Activated naive CD4-positive, alpha-beta T cell treated with anti-CD3 and anti-CD28 coated beads, Interleukin-2, amount 50 U/mL, for 72 hours (primary cell): ENCODE measurements at regions not wholly inside any gene's neighbourhood (a gene's known extent, or its start where the extent isn't known, plus 50 kb on each side); places are given as distances from the start of the nearest gene placed in this dataset.

Source experiments
- ATAC-seq, 2 donors: fragments of 150-1000 bp; cut with Tn5 transposase; 2 replicates each; pipeline ENCODE4 v1.10.0; 2021; ENCODE audit warnings: mild to moderate bottlenecking in 2 of 2, moderate library complexity in 2 of 2
- DNase-seq, 2 donors: peaks; one replicate each; pipeline ENCODE4 v3.0.0; 2021 to 2022; ENCODE audit warnings: low spot score in 2 of 2
- H3K27ac Mint-ChIP-seq, 2 donors: one replicate each; pipeline ENCODE4 v1.8.0; 2022; ENCODE audit warnings: mild to moderate bottlenecking in 2 of 2, mixed read lengths in 2 of 2
- H3K36me3 Mint-ChIP-seq, 2 donors: one replicate each; pipeline ENCODE4 v1.8.0; 2022; ENCODE audit warnings: mixed read lengths in 2 of 2
- H3K9me3 Mint-ChIP-seq, 2 donors: one replicate each; pipeline ENCODE4 v1.8.0; 2022; ENCODE audit warnings: mixed read lengths in 2 of 2

DNA sequence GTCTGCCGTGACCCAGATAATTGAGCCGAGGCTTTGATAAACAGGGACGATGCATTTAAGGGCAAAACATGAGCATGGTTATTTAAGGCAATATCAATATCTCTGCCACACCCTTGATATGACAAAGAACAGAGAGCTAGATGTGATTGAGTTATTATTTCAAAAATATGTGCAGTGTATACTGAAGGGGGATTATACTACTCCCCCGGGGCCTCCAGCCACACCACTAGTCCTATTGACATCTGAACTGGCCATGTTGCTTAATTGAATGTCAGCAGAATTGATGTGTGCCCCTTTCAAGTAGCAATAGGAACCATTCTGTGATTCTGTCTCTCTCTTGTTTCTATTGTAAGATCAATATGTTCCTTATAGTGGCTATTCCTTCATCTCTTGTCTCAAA, 794.8 kb upstream of the SEL1L start:
- Mint-ChIP-seq H3K36me3 (peaks cover 0 to 7% of the 10 kb centered on the region in 2 donors), H3K27ac (no peak overlapping the region), H3K9me3 (peaks cover 9 to 16% of the 10 kb centered on the region in 2 donors)
- DNase-seq (no peak), ATAC-seq (no peak)

DNA sequence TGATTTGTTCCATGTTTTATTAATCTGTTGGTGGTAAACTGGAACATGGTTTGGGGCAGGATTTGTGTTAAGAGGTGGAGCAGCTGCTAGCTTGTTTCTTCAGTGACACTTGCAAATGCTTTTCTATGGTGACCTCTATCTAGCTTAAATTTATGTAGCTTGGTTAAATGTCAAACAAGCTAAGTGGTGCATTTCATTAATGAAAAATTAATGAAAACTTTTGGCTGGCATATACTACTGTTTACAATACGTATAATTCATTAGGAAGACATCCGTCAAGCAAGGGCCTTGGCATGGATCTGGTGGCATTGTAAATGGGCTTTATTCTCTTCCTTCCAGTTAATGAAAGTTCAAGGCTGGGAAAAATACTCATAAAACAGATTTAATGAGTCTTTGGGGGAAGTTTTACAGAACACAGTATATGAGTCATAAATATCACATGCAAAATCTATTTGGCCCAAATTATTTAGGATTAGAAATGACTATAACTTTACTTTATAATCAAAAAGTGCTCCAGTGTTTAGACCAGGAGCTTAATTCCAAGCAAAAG, 807.7 kb upstream of the SEL1L start:
- peaks cover 0 to 4% of the 10 kb centered on the region in 2 donors for H3K36me3 Mint-ChIP-seq
- no peak overlapping the region for H3K27ac Mint-ChIP-seq
- ATAC-seq (no peak), DNase-seq (no peak)
- H3K9me3 Mint-ChIP-seq = peaks cover 28 to 40% of the 10 kb centered on the region in 2 donors

DNA sequence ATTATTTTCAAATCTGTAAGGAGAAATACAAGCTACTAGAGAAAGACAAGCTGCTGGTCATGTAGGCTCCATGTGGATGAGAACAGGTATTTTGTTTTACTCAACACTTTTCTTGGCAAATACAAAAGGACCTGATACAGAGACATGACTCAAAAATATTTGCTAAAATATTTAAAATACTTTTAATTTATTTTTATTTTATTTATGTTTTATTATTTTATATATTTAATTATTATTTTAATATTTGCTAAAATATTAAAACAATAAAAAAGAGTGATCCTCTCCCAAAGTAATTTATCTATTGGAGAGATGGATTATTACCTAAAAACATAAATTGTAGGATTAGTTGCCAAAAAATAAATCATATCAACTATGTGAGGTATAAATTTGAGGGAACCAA, 808.9 kb upstream of the SEL1L start:
- ATAC-seq (no peak), DNase-seq (no peak)
- Mint-ChIP-seq H3K36me3 (peaks cover 0 to 4% of the 10 kb centered on the region in 2 donors), H3K9me3 (peaks cover 26 to 35% of the 10 kb centered on the region in 2 donors), H3K27ac (no peak overlapping the region)

DNA sequence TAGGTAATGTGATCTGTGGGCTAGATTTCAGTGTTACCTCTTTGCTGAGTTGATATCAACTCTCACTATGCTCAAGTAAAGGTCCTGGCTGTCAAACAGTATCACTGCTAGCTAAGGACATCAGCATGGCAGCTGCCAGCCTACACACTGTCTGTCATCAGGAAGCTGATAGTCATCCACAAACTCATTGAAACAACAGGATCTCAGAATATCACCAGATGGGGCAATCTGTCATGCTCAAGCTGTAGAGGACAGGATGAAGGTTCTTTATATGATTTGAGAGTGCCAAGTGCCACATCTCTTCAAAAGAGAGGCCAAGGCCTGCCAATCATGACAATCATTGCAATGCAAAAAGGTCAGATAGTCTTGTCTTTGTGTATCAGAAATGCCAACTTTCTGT, 811.5 kb upstream of the SEL1L start:
- Mint-ChIP-seq H3K36me3 (peaks cover 0 to 4% of the 10 kb centered on the region in 2 donors), H3K9me3 (peaks cover 15 to 21% of the 10 kb centered on the region in 2 donors), H3K27ac (no peak overlapping the region)
- no peak for ATAC-seq
- DNase-seq = no peak

DNA sequence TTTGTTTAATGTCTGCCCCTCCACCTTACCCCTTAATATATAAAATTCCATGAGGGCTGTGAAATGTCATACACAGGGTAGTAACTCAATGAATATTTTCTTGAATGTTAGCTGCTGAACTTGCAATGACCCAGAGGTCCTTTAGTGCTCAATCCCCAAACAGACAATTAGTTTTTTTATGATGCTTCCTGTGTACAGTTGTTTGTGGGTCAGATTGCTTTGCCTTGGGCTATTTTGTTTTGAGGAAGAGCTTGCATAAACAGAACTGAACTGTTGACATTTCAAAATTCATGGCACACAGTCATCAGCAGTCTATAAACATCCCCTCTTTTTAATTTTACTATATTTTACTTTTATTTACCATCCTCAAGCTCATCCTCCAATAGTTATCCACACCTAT, 820.5 kb upstream of the SEL1L start:
- Mint-ChIP-seq H3K9me3 (peaks cover 27 to 34% of the 10 kb centered on the region in 2 donors), H3K27ac (no peak overlapping the region), H3K36me3 (peaks cover 0 to 8% of the 10 kb centered on the region in 2 donors)
- no peak for DNase-seq
- no peak for ATAC-seq

DNA sequence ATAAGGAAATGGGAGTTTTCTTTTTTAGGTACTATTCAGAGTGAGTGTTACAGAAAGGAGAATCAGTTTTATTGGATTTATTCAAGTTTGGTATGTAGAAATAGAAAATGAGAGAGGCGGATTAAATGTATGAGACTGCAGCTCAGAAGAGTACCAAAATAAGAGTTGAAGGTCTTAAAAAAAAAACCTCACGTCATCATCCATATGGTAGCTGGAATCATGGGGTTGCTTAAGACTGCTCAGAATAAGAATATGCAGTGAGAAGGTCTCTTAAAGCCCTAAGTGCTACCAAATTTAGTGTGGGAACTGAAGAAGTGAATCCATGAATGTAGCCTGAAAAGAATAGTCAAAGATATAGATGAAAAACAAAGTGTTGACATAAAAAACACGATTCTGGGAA, 825.5 kb upstream of the SEL1L start:
- DNase-seq = no peak
- H3K9me3 Mint-ChIP-seq = peaks cover 28 to 31% of the 10 kb centered on the region in 2 donors
- H3K27ac Mint-ChIP-seq = no peak overlapping the region
- peaks cover 0 to 8% of the 10 kb centered on the region in 2 donors for H3K36me3 Mint-ChIP-seq
- no peak for ATAC-seq

DNA sequence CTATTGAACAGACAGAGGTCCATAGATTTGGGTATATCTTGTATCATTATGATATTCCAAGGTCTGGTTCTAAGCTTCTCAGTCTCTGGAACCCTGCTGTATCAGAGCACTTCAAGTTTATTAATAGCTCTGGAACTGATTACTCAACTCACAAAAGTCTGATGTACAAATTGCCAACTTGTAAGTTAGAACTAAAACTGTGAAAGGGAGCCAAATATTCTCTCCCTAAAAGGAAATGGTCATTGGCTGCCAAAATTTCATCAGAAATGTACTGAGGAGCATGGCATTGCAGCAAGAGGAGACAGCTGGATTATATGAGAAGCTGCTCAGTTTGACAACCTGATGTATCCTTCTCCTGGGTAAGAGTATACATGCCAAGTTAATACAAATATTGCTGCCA, 828.8 kb upstream of the SEL1L start:
- Mint-ChIP-seq H3K9me3 (peaks cover 23 to 25% of the 10 kb centered on the region in 2 donors), H3K27ac (no peak overlapping the region), H3K36me3 (peaks cover 0 to 8% of the 10 kb centered on the region in 2 donors)
- ATAC-seq = no peak
- no peak for DNase-seq

DNA sequence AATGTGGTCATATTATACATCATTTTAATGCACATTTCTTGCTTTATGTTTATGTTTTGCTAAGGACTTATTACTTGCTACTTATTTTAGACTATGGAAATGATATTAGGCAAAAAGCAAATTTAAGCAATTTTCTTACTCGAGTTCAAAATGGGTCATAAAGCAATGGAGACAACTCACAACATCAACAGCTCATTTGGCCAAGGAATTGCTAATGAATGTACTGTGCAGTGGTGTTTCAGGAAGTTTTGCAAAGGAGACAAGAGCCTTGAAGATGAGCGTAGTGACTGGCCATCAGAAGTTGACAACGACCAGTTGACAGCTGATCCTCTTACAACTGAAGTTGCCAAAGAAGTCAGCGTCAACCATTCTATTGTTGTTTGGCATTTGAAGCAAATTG, 831.8 kb upstream of the SEL1L start:
- ATAC-seq (no peak), DNase-seq (no peak)
- H3K27ac Mint-ChIP-seq = no peak overlapping the region
- H3K36me3 Mint-ChIP-seq = no peaks in the 10 kb centered on the region
- H3K9me3 Mint-ChIP-seq = peaks cover 17 to 19% of the 10 kb centered on the region in 2 donors

DNA sequence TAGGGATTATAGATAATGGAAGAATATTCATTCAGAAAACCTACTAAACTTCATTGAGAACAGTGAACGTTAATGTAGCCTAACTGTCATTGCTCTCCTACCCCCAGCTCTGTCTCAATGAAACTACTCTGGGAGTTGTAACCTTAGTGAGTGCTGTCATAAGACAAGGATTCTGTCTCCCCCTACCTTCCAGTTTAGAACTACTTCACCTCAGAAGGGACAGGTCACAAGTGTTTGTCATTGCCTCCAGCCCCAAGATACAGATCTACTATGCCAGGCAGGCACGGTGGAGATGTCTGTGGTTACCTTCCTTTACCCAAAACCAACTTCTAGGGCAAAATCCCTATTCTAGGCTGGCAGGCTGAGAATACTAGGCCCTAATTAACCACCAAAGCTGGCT, 833.1 kb upstream of the SEL1L start:
- ATAC-seq = no peak
- DNase-seq = no peak
- H3K9me3 Mint-ChIP-seq = peaks cover 21 to 23% of the 10 kb centered on the region in 2 donors
- H3K27ac Mint-ChIP-seq = no peak overlapping the region
- H3K36me3 Mint-ChIP-seq = no peaks in the 10 kb centered on the region

DNA sequence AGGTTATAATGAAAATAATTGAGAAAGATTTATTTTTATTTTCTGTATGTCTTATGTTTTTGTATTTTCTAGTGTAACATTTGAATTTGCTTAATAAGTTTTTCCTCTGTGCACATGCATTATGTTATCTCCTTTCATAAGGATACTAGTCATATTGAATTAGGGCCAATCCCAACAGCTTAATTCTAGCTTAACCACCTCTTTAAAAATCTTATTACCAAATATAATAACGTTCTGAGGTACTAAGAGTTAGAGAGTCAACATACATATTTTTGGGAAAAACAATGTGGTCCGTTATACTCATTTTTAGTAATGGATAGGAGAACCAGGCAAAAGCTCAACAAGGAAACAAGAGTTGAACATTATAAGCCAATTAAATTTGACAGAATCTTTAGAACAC, 845.6 kb upstream of the SEL1L start:
- peaks cover 0 to 6% of the 10 kb centered on the region in 2 donors for H3K36me3 Mint-ChIP-seq
- peaks cover 5 to 13% of the 10 kb centered on the region in 2 donors for H3K9me3 Mint-ChIP-seq
- H3K27ac Mint-ChIP-seq = no peak overlapping the region
- DNase-seq = no peak
- no peak for ATAC-seq

DNA sequence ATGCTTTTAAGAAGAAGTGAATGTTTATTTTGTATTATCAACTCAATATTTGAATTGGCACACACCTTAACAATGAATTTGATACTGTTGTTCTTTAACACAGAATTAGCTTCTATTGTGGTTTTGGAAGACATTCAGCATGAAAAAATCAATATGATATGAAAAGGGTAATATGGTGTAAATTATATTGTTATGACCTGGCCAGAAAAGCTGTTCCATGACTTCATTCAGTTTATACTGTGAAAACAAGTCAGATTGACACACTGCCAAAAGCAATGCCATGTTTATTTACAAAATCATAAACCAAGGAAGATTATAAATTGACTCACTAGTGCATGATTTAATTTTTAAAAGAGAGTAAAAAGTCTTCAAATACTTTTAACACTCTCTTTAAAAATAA, 851.4 kb upstream of the SEL1L start:
- H3K9me3 Mint-ChIP-seq = peaks cover 20 to 23% of the 10 kb centered on the region in 2 donors
- H3K36me3 Mint-ChIP-seq = no peaks in the 10 kb centered on the region
- no peak for ATAC-seq
- no peak for DNase-seq
- H3K27ac Mint-ChIP-seq = no peak overlapping the region

DNA sequence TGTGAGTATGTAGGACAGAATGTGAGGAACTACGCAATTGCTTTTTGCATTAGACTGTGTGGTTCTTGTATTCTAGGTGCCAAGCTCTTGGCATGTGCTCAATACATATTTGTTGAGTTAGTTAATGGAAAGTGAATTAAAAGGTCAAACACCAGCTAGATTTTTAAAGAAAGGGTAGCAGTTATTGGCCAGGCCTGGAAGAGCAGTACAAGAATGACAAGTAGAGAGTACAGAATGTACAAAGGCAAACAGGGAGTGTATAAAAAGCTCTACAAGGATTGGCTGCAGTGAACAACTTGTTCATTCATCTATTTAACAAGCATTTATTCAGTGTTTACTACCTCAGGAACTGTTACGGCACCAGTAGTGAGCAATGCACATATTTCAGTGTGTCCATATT, 854.0 kb upstream of the SEL1L start:
- no peak for ATAC-seq
- Mint-ChIP-seq H3K9me3 (peaks cover 20 to 23% of the 10 kb centered on the region in 2 donors), H3K27ac (no peak overlapping the region), H3K36me3 (no peaks in the 10 kb centered on the region)
- DNase-seq = no peak

DNA sequence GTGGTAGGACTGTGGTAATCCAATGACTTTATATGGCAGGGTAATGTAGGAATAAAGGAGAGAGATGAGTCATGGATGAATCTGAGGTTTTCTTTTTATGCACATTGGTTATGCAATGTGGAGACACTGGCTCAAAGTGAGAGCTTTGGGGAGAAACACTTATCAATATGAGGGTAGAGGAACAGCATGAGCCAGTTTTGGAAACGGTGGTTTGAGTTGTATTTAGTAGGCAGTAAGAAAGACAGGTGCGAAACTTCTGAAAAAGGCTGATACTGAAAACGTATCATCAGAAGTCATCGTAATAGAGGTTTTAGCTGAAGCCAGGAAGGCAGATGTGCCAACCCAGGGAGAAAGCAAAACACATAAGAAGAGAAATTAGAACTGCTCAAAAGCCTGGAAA, 854.8 kb upstream of the SEL1L start:
- H3K9me3 Mint-ChIP-seq = peaks cover 20 to 23% of the 10 kb centered on the region in 2 donors
- H3K36me3 Mint-ChIP-seq = no peaks in the 10 kb centered on the region
- no peak for DNase-seq
- H3K27ac Mint-ChIP-seq = no peak overlapping the region
- no peak for ATAC-seq

DNA sequence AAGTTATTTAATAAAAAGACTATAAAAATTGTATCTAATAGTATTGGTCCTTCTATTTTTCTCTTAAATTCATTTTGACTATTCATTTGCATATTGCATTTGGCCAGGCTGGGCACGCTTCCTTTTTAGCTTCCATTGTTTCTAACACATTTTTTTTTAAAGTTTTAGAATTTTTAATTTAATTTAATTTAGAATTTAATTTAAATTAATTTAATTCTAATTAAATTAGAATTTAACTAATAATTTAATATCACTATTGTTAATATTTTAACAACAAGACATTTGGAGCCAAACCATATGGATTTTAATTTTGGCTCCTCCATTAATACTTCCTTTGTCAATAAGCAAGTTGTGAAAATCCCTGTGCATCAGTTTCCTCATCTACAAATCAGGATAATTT, 856.9 kb upstream of the SEL1L start:
- ATAC-seq (no peak), DNase-seq (no peak)
- Mint-ChIP-seq H3K9me3 (peaks cover 17 to 20% of the 10 kb centered on the region in 2 donors), H3K36me3 (no peaks in the 10 kb centered on the region), H3K27ac (no peak overlapping the region)

DNA sequence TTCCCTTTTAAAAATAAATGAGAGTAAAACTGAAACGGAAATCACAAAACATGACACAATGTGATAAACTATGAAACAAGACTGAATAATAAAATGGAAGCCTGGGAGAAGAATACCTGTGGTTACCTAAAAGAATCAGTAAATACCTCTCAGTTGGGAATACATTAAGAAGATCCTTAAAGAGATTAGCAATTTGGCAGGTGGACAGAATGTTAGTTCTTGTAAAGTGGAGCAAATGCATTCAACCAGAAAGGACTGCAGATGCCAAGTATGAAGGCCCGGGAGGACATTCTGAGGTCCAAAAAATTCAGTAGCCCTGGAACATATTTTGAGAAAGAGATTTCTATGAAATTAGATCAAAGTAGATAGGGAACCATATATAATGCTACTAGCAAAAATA, 861.3 kb upstream of the SEL1L start:
- ATAC-seq = no peak
- Mint-ChIP-seq H3K9me3 (peaks cover 15 to 19% of the 10 kb centered on the region in 2 donors), H3K36me3 (peaks cover 4% of the 10 kb centered on the region in 2 donors), H3K27ac (no peak overlapping the region)
- no peak for DNase-seq

DNA sequence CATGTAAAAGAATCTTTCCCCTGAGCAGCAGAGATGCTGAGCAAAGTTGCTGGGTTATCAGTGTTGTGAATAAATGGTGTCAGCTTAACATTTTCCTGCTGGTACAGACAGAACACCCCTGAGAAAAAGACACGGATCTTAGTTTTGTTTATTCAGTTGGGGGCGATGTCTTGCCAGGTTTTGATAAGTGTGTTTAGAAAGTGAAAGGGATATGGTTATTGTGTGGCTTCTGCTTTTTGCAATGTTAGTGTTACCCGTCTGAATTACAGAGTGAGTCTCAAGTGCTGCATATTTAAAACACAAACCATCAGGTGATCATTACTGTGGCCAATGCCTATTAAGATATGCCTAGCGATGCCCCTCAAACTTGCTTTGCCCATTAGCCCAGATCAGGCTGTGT, 864.6 kb upstream of the SEL1L start:
- ATAC-seq (no peak), DNase-seq (no peak)
- Mint-ChIP-seq H3K27ac (no peak overlapping the region), H3K36me3 (peaks cover 4% of the 10 kb centered on the region in 2 donors), H3K9me3 (peaks cover 19 to 21% of the 10 kb centered on the region in 2 donors)

DNA sequence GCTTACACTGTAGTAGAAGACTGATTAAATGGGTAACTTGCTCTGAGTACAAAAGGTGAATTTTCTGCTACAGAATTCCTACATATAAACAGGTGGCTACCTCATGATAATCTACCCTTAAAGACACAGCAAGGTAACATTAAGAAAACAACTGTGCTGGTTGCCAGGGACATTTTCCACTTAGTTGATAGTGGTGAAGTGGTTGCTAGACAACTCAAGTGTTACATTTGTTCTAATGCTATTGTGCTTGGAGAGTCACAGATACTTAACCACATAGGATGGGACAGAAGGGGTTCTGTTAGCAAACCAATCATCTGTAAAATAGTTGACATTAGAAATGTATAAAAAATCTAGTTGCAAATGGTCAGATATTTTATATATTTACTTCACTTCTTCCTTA, 870.3 kb upstream of the SEL1L start:
- ATAC-seq (no peak), DNase-seq (no peak)
- H3K9me3 Mint-ChIP-seq = peaks cover 5 to 6% of the 10 kb centered on the region in 2 donors
- H3K27ac Mint-ChIP-seq = no peak overlapping the region
- no peaks in the 10 kb centered on the region for H3K36me3 Mint-ChIP-seq

DNA sequence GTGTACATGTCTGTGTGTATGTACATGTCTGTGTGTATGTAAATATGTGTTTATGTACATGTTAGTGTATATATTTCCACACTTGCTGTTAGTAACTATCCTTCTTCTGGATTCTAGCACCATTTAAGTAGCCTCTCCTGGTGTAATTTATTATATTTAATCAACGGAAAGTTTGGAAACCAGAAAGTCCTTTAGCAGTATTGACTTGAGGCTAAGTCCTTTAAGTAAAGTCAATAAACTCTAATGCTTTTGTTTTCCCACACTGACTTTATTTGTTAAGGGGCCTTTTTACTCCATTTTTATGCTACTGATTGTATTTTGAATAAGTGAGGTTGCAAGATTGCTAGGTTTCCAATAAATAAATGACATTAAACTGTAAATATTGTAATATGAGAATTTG, 876.4 kb upstream of the SEL1L start:
- Mint-ChIP-seq H3K9me3 (peaks cover 7 to 11% of the 10 kb centered on the region in 2 donors), H3K36me3 (no peaks in the 10 kb centered on the region), H3K27ac (no peak overlapping the region)
- ATAC-seq = no peak
- DNase-seq = no peak

DNA sequence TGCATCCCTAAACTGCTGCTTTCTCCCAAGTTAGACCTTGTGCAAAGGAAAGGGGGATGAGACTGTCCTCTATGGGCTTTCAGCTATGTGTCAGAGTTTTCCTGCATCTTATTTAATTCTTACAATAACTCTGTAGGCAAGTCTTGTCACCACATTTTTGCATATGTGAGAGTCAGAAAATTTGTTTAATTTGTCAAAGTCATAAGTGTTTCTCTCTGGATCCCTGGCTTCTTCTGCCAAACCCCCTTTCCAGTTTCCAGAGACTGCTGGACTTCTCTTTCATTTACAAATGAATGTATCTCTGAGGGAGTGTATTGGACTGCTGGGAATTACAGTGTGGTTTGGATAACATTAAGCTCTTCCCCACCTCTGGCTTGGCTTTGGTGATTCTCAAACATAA, 877.6 kb upstream of the SEL1L start:
- no peak for ATAC-seq
- Mint-ChIP-seq H3K36me3 (no peaks in the 10 kb centered on the region), H3K27ac (no peak overlapping the region), H3K9me3 (peaks cover 10 to 19% of the 10 kb centered on the region in 2 donors)
- no peak for DNase-seq
